ENCODE measurements at regions not wholly inside any gene's neighbourhood (a gene's known extent, or its start where the extent isn't known, plus 50 kb on each side); places are given as distances from the start of the nearest gene placed in this dataset.

GRCh38 chr3:115233021-115233420 is 85.9 kb upstream of the ZBTB20 start:
- Mint-ChIP-seq H3K27me3 (ENCODE audit: low read depth) (no peaks in the 10 kb centered on the region; the same call in 1 of the 2 replicates), H3K4me3 (no peak overlapping the region), H3K36me3 (ENCODE audit: insufficient read depth in 1 of 3, low read depth in 3 of 3) (no peaks in the 10 kb centered on the region), H3K27ac (no peak overlapping the region), H3K4me1 (no peaks in the 10 kb centered on the region), H3K9me3 (no peaks in the 10 kb centered on the region)
- Histone ChIP-seq H2BK20ac (ENCODE audit: low read depth, low read length, poor library complexity, severe bottlenecking) (no peak overlapping the region), H3K9ac (ENCODE audit: extremely low read depth, insufficient read length, low read length) (no peak overlapping the region), H3K27me3 (ENCODE audit: insufficient read depth, low read length) (no peaks in the 10 kb centered on the region), H2BK15ac (ENCODE audit: low read depth, low read length) (no peak overlapping the region), H3K4me1 (ENCODE audit: insufficient read depth, low read length) (no peaks in the 10 kb centered on the region), H3K4ac (ENCODE audit: low read depth, low read length) (no peak overlapping the region), H2BK12ac (ENCODE audit: insufficient read length, low read depth, low read length) (no peak overlapping the region), H3K79me2 (ENCODE audit: insufficient read depth, low read length) (no peaks in the 10 kb centered on the region), H2BK5ac (ENCODE audit: insufficient read length, low read length) (no peak overlapping the region), H4K20me1 (ENCODE audit: control insufficient read depth, insufficient read depth, insufficient read length) (no peaks in the 10 kb centered on the region), H3K14ac (ENCODE audit: insufficient read depth, low read length) (no peak overlapping the region), H3T11ph (ENCODE audit: low read length) (no peak overlapping the region), H3K23ac (ENCODE audit: insufficient read length, low read depth, low read length) (no peak overlapping the region), H3K18ac (ENCODE audit: insufficient read length, low read depth, low read length) (no peak overlapping the region), H2AFZ (ENCODE audit: low read length) (no peak overlapping the region), H3K27ac (ENCODE audit: insufficient read length, low read depth, low read length) (no peak overlapping the region), H3K56ac (ENCODE audit: insufficient read length, low read depth, low read length) (no peak overlapping the region), H2AK5ac (ENCODE audit: insufficient read length, low read length) (no peak overlapping the region), H4K91ac (ENCODE audit: insufficient read length, low read depth, low read length) (no peak overlapping the region), H2BK120ac (ENCODE audit: low read depth, low read length, poor library complexity, severe bottlenecking) (no peak overlapping the region), H3K79me1 (ENCODE audit: insufficient read depth, low read depth, low read length, poor library complexity, severe bottlenecking) (no peaks in the 10 kb centered on the region), H4K8ac (replicated peaks; ENCODE audit: insufficient read length, low read depth, low read length) (no peak overlapping the region), H3K9me3 (ENCODE audit: control insufficient read depth, low read depth, low read length) (no peaks in the 10 kb centered on the region), H3K23me2 (ENCODE audit: insufficient read length, low read depth, low read length, poor library complexity, severe bottlenecking) (no peaks in the 10 kb centered on the region), H3K4me2 (ENCODE audit: insufficient read depth, insufficient read length, low read length) (no peak overlapping the region), H4K5ac (ENCODE audit: insufficient read length, low read depth, low read length) (no peak overlapping the region)
- DNase-seq, result no peak
- TF ChIP-seq CTCF (conservative IDR thresholded peaks at IDR 0.05), result no peak
- WGBS (ENCODE audit: extremely low coverage, insufficient read length, low lambda C conversion rate), result no CpG with 5 or more reads among the region's 2 CpGs

All from H9 (cell line).